ENCODE measurements at regions not wholly inside any gene's neighbourhood (a gene's known extent, or its start where the extent isn't known, plus 50 kb on each side); places are given as distances from the start of the nearest gene placed in this dataset.

DNA sequence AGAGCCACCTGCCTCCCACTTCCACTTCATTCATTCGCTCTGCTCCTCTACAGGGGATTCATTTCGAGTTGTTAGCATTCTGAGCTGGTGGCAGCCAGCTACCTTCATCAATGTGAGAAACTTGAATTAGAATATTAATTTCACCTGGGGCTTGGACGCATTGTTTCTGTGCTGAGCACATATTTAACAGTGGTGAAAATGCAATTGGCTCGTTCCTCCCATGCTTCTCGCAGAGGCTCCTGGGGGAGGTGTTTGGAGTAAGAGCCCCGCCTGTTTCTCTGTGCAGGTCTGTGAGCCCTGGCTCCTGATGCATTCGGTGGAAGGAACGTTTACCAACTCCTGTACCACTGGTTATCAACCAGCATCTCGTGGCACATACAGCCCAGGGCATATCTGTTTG, 141.5 kb downstream of the AACS start:
- FAIRE-seq (no peak), DNase-seq (ENCODE audit: low read depth, low spot score) (no peak)
- Histone ChIP-seq H4K20me1 (replicated peaks; ENCODE audit: control insufficient read depth, extremely low read depth, insufficient read depth, low read length) (no peaks in the 10 kb centered on the region), H3K27me3 (ENCODE audit: control insufficient read depth in 2 of 2, insufficient read depth in 2 of 2, low read length in 2 of 2) (no peaks in the 10 kb centered on the region), H3K9me1 (replicated peaks; ENCODE audit: control insufficient read depth, extremely low read depth, insufficient read depth, low read length) (no peaks in the 10 kb centered on the region), H3K27ac (ENCODE audit: insufficient read depth, low read depth, low read length) (no peak overlapping the region), H3K9me3 (replicated peaks; ENCODE audit: control insufficient read depth, insufficient read depth, low read length) (no peaks in the 10 kb centered on the region), H3K9ac (replicated peaks; ENCODE audit: extremely low read depth, insufficient read depth, low read length) (no peak overlapping the region), H2AFZ (ENCODE audit: low read depth, low read length) (no peak overlapping the region), H3K4me1 (ENCODE audit: control insufficient read depth, extremely low read depth, insufficient read depth, low read length) (no peaks in the 10 kb centered on the region), H3K36me3 (ENCODE audit: control insufficient read depth in 2 of 2, extremely low read depth in 1 of 2, insufficient read depth in 2 of 2, low read length in 2 of 2) (no peaks in the 10 kb centered on the region), H3K4me2 (ENCODE audit: insufficient read depth, low read length) (no peak overlapping the region), H3K79me2 (ENCODE audit: control insufficient read depth, insufficient read depth, low read length) (no peaks in the 10 kb centered on the region), H3K4me3 (replicated peaks in 1 of 3; ENCODE audit: insufficient read depth in 1 of 3, low read depth in 1 of 3, low read length in 3 of 3) (no peak overlapping the region)
- ChIA-PET POLR2A (no interaction called here), CTCF (no interaction called here)
- dilution Hi-C loops (cut with MboI; ENCODE audit: extremely low pct_ligation_motif_present, low sequenced_read_pairs) (no loop called here), intact Hi-C loops (cut with micrococcal nuclease) (no loop called here)
- TF ChIP-seq POLR2AphosphoS5 (IDR thresholded peaks at IDR 0.05; ENCODE audit: insufficient read depth, low read depth, low read length) = no peak
- TF ChIP-seq JUN (IDR thresholded peaks at IDR 0.05; ENCODE audit: borderline replicate concordance, insufficient read depth, insufficient read length, low read depth) = no peak
- no peak for TF ChIP-seq MYC (IDR thresholded peaks at IDR 0.05; ENCODE audit: low read depth, low read length)
- no peak for TF ChIP-seq POLR2A (IDR thresholded peaks at IDR 0.05; ENCODE audit: low read depth, low read length)
- TF ChIP-seq GATA2 (IDR thresholded peaks at IDR 0.05; ENCODE audit: insufficient read depth, insufficient read length, low read depth, low read length) = no peak
- no peak for TF ChIP-seq EZH2 (IDR thresholded peaks at IDR 0.05; ENCODE audit: borderline replicate concordance, low read depth, low read length, severe bottlenecking)
- no TSS peak for BruUV-seq (replicated peaks)

GRCh38 chr12:125208334-125208733, 143.1 kb downstream of the AACS start:
- intact Hi-C loops (cut with micrococcal nuclease) = no loop called here
- no peaks in the 10 kb centered on the region for H3K27me3 ChIP-seq (ENCODE audit: control insufficient read depth in 2 of 2, insufficient read depth in 2 of 2, low read length in 2 of 2)

More at GRCh38 chr12:125208334-125208733, 143.1 kb downstream of the AACS start:
- Histone ChIP-seq H2AFZ (ENCODE audit: low read depth, low read length) (no peak overlapping the region), H3K4me1 (ENCODE audit: control insufficient read depth, extremely low read depth, insufficient read depth, low read length) (no peaks in the 10 kb centered on the region), H3K9me1 (replicated peaks; ENCODE audit: control insufficient read depth, extremely low read depth, insufficient read depth, low read length) (no peaks in the 10 kb centered on the region), H3K79me2 (ENCODE audit: control insufficient read depth, insufficient read depth, low read length) (no peaks in the 10 kb centered on the region), H3K4me3 (replicated peaks in 1 of 3; ENCODE audit: insufficient read depth in 1 of 3, low read depth in 1 of 3, low read length in 3 of 3) (no peak overlapping the region), H3K4me2 (ENCODE audit: insufficient read depth, low read length) (no peak overlapping the region), H3K9ac (replicated peaks; ENCODE audit: extremely low read depth, insufficient read depth, low read length) (no peak overlapping the region), H3K36me3 (ENCODE audit: control insufficient read depth in 2 of 2, extremely low read depth in 1 of 2, insufficient read depth in 2 of 2, low read length in 2 of 2) (no peaks in the 10 kb centered on the region), H3K27ac (ENCODE audit: insufficient read depth, low read depth, low read length) (no peak overlapping the region), H4K20me1 (replicated peaks; ENCODE audit: control insufficient read depth, extremely low read depth, insufficient read depth, low read length) (no peaks in the 10 kb centered on the region), H3K9me3 (replicated peaks; ENCODE audit: control insufficient read depth, insufficient read depth, low read length) (no peaks in the 10 kb centered on the region)
- POLR2A ChIA-PET = no interaction called here
- no peak for TF ChIP-seq MYC (IDR thresholded peaks at IDR 0.05; ENCODE audit: low read depth, low read length)
- FAIRE-seq (no peak), DNase-seq (ENCODE audit: low read depth, low spot score) (no peak)
- CTCF ChIA-PET = interaction anchor here (1.3 kb wide), 1 partner anchor 10 kb away, joined by 4 read pairs; no protein-coding TSS in a partner anchor
- dilution Hi-C loops (cut with MboI; ENCODE audit: extremely low pct_ligation_motif_present, low sequenced_read_pairs) = no loop called here
- no TSS peak for BruUV-seq (replicated peaks)

Measured in endothelial cell of umbilical vein (primary cell).